Prostate gland (tissue), 2 donors: ENCODE measurements at regions not wholly inside any gene's neighbourhood (a gene's known extent, or its start where the extent isn't known, plus 50 kb on each side); places are given as distances from the start of the nearest gene placed in this dataset.

Source experiments
- CTCF ChIP-seq, 4 experiments: fragments of 200-600 bp in 2 of 4; fragments of 450-650 bp in 2 of 4; sonication (generic) in 2 of 4; IDR thresholded peaks; 1 replicate in 3 of 4; 2 replicates in 1 of 4; pipeline ENCODE4 v1.5.1; 2016 to 2019; ENCODE audit warnings: antibody characterized with exemption in 4 of 4, mild to moderate bottlenecking in 2 of 4, moderate library complexity in 2 of 4
- POLR2A ChIP-seq: fragments of 450-650 bp; IDR thresholded peaks from one replicate; pipeline ENCODE4 v1.6.1; 2016; ENCODE audit warnings: antibody characterized with exemption, mild to moderate bottlenecking
- POLR2AphosphoS5 ChIP-seq: sonication (generic); formaldehyde crosslinking; IDR thresholded peaks from one replicate; pipeline ENCODE4 v1.6.1; 2017; ENCODE audit warnings: antibody characterized with exemption

- TF ChIP-seq CTCF (IDR thresholded peaks at IDR 0.05) (no peak), POLR2A (no peak), POLR2AphosphoS5 (no peak)
Observed at GRCh38 chr2:51705417-51705816, 673.5 kb upstream of the NRXN1 start.
